OCI-LY1 (cell line): ENCODE measurements at regions not wholly inside any gene's neighbourhood (a gene's known extent, or its start where the extent isn't known, plus 50 kb on each side); places are given as distances from the start of the nearest gene placed in this dataset.
"Not testable (repeated sequence)": the region's sequence is repeated elsewhere in the genome, so short reads cannot be mapped to it uniquely, and the experiment has no call there.

Source experiments
- CTCF ChIP-seq: fragments of 200-600 bp; sonication (generic), shearing (Covaris generic); IDR thresholded peaks from 2 replicates; pipeline ENCODE4 v1.5.1; 2017; ENCODE audit warnings: mild to moderate bottlenecking, antibody characterized with exemption, low read length, moderate library complexity, mixed read lengths
- EZH2 ChIP-seq: fragments of 200-600 bp; sonication (generic), shearing (Covaris generic); IDR thresholded peaks from 2 replicates; pipeline ENCODE4 v1.8.0; 2017; ENCODE audit warnings: borderline replicate concordance, mixed run types, mild to moderate bottlenecking, antibody characterized with exemption, low read length, moderate library complexity, mixed read lengths

DNA sequence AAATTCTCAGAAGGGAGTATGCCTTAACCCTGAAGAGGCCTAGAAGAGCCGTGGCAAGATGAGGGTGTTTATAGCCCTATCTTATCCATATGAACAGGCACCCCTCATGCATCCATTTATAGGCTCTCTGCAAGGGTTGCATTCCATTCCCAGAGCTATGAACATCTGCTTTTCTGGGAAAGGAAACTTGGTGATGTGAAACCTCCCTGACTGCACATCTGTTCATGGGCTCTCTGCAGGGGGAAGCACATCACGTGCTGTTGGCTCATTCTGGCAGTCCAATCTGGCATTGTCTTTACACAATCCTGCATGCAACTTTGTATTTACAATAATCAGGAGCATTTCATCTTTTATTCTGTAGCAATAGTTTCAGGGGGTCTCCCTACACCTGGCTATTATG lies 143.6 kb upstream of the API5 start:
- TF ChIP-seq EZH2, CTCF: not testable (repeated sequence)
